Hepatocyte (in vitro differentiated cells): ENCODE measurements at regions not wholly inside any gene's neighbourhood (a gene's known extent, or its start where the extent isn't known, plus 50 kb on each side); places are given as distances from the start of the nearest gene placed in this dataset.

Source experiments
- DNase-seq: peaks from one replicate; pipeline ENCODE4 v3.0.0-alpha.2; 2016; ENCODE audit warnings: low spot score
- H2AFZ ChIP-seq: fragments of 200-600 bp; sonication (generic); 2 replicates; pipeline ENCODE4 v1.6.0; 2016; ENCODE audit warnings: antibody characterized with exemption, mild to moderate bottlenecking
- H3K27ac ChIP-seq: fragments of 200-600 bp; sonication (generic); 2 replicates; pipeline ENCODE4 v1.5.1; 2016; ENCODE audit warnings: mild to moderate bottlenecking
- H3K27me3 ChIP-seq: fragments of 200-600 bp; sonication (generic); 2 replicates; pipeline ENCODE4 v1.6.1; 2016
- H3K36me3 ChIP-seq: fragments of 200-600 bp; sonication (generic); replicated peaks from 2 replicates; pipeline ENCODE4 v1.5.1; 2016; ENCODE audit warnings: low read depth; ENCODE audit not compliant: insufficient read depth
- H3K4me1 ChIP-seq: fragments of 200-600 bp; sonication (generic); 2 replicates; pipeline ENCODE4 v1.5.1; 2016; ENCODE audit warnings: mild to moderate bottlenecking, moderate library complexity; ENCODE audit not compliant: insufficient read depth
- H3K4me2 ChIP-seq: fragments of 200-600 bp; sonication (generic); 2 replicates; pipeline ENCODE4 v1.6.0; 2016
- H3K4me3 ChIP-seq: fragments of 200-600 bp; sonication (generic); 2 replicates; pipeline ENCODE4 v1.5.1; 2016; ENCODE audit warnings: mild to moderate bottlenecking
- H3K79me2 ChIP-seq: fragments of 200-600 bp; sonication (generic); 2 replicates; pipeline ENCODE4 v1.6.0; 2017; ENCODE audit warnings: mild to moderate bottlenecking
- H3K9me2 ChIP-seq: fragments of 200-600 bp; sonication (generic); replicated peaks from 2 replicates; pipeline ENCODE4 v1.6.0; 2017; ENCODE audit warnings: mild to moderate bottlenecking; ENCODE audit not compliant: insufficient read depth
- H3K9me3 ChIP-seq: fragments of 200-600 bp; sonication (generic); 2 replicates; pipeline ENCODE4 v1.5.1; 2016; ENCODE audit warnings: low read depth, mild to moderate bottlenecking
- H4K20me1 ChIP-seq: fragments of 200-600 bp; sonication (generic); 2 replicates; pipeline ENCODE4 v1.6.0; 2016; ENCODE audit warnings: mild to moderate bottlenecking; ENCODE audit not compliant: insufficient read depth, poor library complexity, severe bottlenecking
- CTCF ChIP-seq: fragments of 200-600 bp; sonication (generic); IDR thresholded peaks from 2 replicates; pipeline ENCODE4 v1.5.1; 2016; ENCODE audit warnings: antibody characterized with exemption, mild to moderate bottlenecking; ENCODE audit not compliant: poor library complexity
- EZH2 ChIP-seq: fragments of 200-600 bp; sonication (generic); IDR thresholded peaks from 2 replicates; pipeline ENCODE4 v1.6.1; 2016; ENCODE audit warnings: antibody characterized with exemption, mild to moderate bottlenecking, borderline replicate concordance
- EZH2phosphoT487 ChIP-seq: fragments of 200-600 bp; sonication (generic); IDR thresholded peaks from one replicate; pipeline ENCODE4 v1.6.1; 2018; ENCODE audit warnings: antibody characterized with exemption, mild to moderate bottlenecking, low read depth, moderate library complexity; ENCODE audit not compliant: unreplicated experiment, severe bottlenecking
- WGBS: methylation state at CpG from one replicate; pipeline ENCODE4 v1.1.6; 2016; ENCODE audit warnings: low lambda C conversion rate; ENCODE audit errors: missing lambda C conversion rate; 5-methylcytosine and 5-hydroxymethylcytosine counted together

- WGBS: 66% methylated on average over 2 of the region's 2 CpGs
- Histone ChIP-seq H3K4me2 (no peak overlapping the region), H3K9me3 (no peaks in the 10 kb centered on the region), H3K36me3 (no peaks in the 10 kb centered on the region), H2AFZ (no peak overlapping the region), H3K9me2 (no peaks in the 10 kb centered on the region), H4K20me1 (no peaks in the 10 kb centered on the region), H3K27me3 (no peaks in the 10 kb centered on the region), H3K79me2 (no peaks in the 10 kb centered on the region), H3K4me3 (no peak overlapping the region), H3K27ac (no peak overlapping the region), H3K4me1 (no peaks in the 10 kb centered on the region)
- TF ChIP-seq CTCF: no peak
- TF ChIP-seq EZH2phosphoT487: no peak
- no peak for TF ChIP-seq EZH2
- DNase-seq: no peak
Observed at GRCh38 chr3:35078780-35079179, 560.5 kb upstream of the ARPP21 start.

- H3K27ac ChIP-seq: no peak overlapping the region
- DNase-seq: peak; percentile 3
- H3K9me3 ChIP-seq: no peaks in the 10 kb centered on the region
- WGBS: 12% methylated on average over 1 of the region's 1 CpG
- no peak overlapping the region for H3K4me2 ChIP-seq
- no peaks in the 10 kb centered on the region for H3K79me2 ChIP-seq
- no peaks in the 10 kb centered on the region for H3K9me2 ChIP-seq
- no peak overlapping the region for H3K4me3 ChIP-seq
- H3K4me1 ChIP-seq: no peaks in the 10 kb centered on the region
- H2AFZ ChIP-seq: no peak overlapping the region
- no peaks in the 10 kb centered on the region for H4K20me1 ChIP-seq
- no peaks in the 10 kb centered on the region for H3K36me3 ChIP-seq
- no peaks in the 10 kb centered on the region for H3K27me3 ChIP-seq
- TF ChIP-seq EZH2phosphoT487 (no peak), CTCF (no peak), EZH2 (no peak)
Observed at GRCh38 chr3:35079403-35079802, 559.9 kb upstream of the ARPP21 start.

GRCh38 chr3:35081899-35082298 lies 557.4 kb upstream of the ARPP21 start:
- Histone ChIP-seq H3K9me2 (no peaks in the 10 kb centered on the region), H3K9me3 (no peaks in the 10 kb centered on the region), H2AFZ (no peak overlapping the region), H3K4me3 (no peak overlapping the region), H3K4me1 (no peaks in the 10 kb centered on the region), H3K27me3 (no peaks in the 10 kb centered on the region), H3K79me2 (no peaks in the 10 kb centered on the region), H3K36me3 (no peaks in the 10 kb centered on the region), H4K20me1 (no peaks in the 10 kb centered on the region), H3K4me2 (no peak overlapping the region), H3K27ac (no peak overlapping the region)
- DNase-seq: no peak
- TF ChIP-seq EZH2phosphoT487 (no peak), EZH2 (no peak), CTCF (no peak)
- WGBS: 77% methylated on average over 1 of the region's 1 CpG

GRCh38 chr3:35088943-35089342 lies 550.4 kb upstream of the ARPP21 start:
- Histone ChIP-seq H3K9me2 (no peaks in the 10 kb centered on the region), H3K4me2 (no peak overlapping the region), H4K20me1 (no peaks in the 10 kb centered on the region), H3K4me1 (no peaks in the 10 kb centered on the region), H3K27me3 (no peaks in the 10 kb centered on the region), H3K36me3 (no peaks in the 10 kb centered on the region), H2AFZ (no peak overlapping the region), H3K79me2 (no peaks in the 10 kb centered on the region), H3K27ac (no peak overlapping the region), H3K9me3 (no peaks in the 10 kb centered on the region), H3K4me3 (no peak overlapping the region)
- TF ChIP-seq EZH2phosphoT487 (no peak), CTCF (no peak), EZH2 (no peak)
- 60% methylated on average over 1 of the region's 1 CpG for WGBS
- no peak for DNase-seq
